NCI-H187 (cell line): ENCODE measurements at regions not wholly inside any gene's neighbourhood (a gene's known extent, or its start where the extent isn't known, plus 50 kb on each side); places are given as distances from the start of the nearest gene placed in this dataset.
"Not testable (repeated sequence)": the region's sequence is repeated elsewhere in the genome, so short reads cannot be mapped to it uniquely, and the experiment has no call there.

Experiments used
- DNase-seq, 2 experiments: peaks; one replicate each; lab custom pipeline; 2025; lab: John Stamatoyannopoulos, UW

GRCh38 chr17:43315858-43316521, 82.2 kb upstream of the RNU2-1 start:
- DNase-seq, result no peak

DNA sequence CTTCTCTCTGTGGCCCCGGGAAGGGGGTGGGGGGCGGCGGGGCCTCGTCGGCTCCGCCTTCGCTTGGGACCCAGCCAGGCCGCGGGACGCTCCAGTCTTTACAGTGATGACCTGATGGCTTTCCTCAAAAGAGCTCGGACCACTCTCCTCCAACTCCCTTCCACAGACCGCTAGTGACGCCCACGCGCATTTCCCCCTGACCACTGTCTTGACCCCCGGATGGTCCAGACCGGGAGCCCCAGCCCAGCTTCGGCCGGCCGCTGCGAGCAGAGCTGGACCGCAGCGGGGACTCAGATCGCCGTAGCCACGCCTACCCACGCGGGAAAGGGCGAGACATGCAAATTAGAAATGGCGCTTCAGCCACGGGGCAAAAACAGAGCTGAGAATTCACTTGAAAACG, 81.6 kb upstream of the RNU2-1 start:
- no peak for DNase-seq

DNA sequence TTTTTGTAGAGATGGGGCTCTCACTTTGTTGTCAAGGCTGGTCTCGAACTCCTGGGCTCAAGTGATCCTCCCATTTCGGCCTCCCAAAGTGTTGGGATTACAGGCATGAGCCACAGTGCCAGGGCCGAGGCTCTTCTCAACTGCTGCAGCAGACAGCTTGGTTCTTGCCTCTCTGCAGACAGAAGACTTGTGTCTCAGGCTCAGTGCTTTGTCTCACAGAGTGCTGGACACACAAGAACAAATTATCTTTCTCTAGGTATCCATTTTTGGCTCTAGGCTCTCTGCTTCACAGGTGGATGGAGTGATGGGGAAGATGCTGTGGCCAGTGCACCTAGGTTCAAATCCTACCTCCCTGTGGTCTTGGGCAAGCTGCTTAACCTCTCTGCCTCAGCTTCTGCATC, 80.8 kb upstream of the RNU2-1 start:
- DNase-seq, result no peak

DNA sequence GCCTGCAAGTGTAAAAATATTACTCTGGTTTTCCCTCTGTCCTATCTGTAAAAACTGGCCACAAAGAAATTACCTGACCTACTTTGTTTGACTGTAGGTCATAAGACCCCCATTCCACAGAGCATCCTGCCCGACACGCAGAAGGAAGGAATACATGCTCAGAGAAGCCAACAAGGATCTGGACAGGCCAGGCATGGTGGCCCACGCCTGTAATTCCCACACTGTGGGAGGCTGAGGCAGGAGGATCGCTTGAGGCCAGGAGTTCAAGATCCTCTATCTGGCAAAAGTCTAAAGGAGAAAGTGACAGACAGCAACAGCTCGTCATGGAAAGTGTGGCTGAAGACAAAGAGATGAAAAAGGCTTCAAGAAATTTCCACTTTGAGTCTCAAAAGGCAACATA, 78.2 kb upstream of the RNU2-1 start:
- DNase-seq, result no peak

DNA sequence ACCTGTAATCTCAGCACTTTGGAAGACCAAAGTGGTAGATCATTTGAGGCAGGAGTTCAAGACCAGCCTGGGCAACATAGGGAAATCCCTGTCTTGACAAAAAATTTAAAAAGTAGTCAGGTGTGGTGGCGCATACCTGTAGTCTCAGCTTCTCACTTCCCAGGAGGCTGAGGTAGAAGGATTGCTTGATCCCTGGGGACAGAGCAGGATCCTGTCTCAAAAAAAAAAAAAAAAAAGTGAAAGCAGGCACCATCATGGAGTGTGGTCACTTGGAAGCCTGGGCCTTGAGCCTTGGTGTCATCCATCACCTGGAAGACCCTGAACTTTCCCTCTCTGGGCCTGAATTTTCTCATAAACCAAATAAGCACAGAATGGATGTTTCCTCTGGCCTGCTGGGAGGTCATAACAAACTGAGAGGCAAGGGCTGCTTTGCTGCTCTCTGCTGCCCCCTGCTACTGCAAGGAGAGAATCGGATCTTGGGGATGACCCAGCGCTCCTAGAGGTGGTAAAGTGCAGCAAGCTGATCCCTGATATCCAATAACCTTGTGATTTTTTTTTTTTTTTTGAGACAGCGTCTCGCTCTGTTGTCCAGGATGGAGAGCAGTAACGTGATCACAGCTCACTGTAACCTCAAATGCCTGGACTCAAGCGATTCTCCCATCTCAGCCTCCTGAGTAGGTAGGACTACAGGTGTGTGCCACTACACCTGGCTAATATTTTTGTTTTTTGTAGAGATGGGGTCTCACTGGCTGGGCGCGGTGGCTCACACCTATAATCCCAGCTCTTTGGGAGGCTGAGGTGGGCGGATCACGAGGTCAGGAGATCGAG, 75.9 kb upstream of the RNU2-1 start:
- no peak for DNase-seq

DNA sequence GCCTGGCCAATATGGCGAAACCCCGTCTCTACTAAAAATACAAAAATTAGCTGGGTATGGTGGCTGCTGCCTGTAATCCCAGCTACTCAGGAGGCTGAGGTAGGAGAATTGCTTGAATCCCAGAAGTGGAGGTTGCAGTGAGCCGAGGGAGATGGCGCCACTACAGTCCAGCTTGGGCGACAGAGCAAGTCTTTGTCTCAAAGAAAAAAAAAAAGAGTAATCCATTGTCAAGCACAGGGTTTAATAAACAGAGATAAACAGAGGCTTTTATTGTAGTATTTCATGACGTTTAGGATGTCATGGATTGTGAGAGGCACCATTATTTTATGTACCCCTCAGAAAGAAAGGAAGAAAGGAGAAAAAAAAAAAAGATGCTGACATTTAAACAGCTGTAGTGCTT, 75.2 kb upstream of the RNU2-1 start:
- no peak for DNase-seq

- not testable (repeated sequence) for DNase-seq
These were observed 71.0 kb upstream of the RNU2-1 start for GRCh38 chr17:43304792-43305191.

GRCh38 chr17:43303049-43303448, 69.3 kb upstream of the RNU2-1 start:
- not testable (repeated sequence) for DNase-seq

GRCh38 chr17:43299300-43300076, 65.7 kb upstream of the RNU2-1 start:
- not testable (repeated sequence) for DNase-seq

- not testable (repeated sequence) for DNase-seq
These were observed 55.9 kb upstream of the RNU2-1 start for GRCh38 chr17:43289670-43290069.

DNA sequence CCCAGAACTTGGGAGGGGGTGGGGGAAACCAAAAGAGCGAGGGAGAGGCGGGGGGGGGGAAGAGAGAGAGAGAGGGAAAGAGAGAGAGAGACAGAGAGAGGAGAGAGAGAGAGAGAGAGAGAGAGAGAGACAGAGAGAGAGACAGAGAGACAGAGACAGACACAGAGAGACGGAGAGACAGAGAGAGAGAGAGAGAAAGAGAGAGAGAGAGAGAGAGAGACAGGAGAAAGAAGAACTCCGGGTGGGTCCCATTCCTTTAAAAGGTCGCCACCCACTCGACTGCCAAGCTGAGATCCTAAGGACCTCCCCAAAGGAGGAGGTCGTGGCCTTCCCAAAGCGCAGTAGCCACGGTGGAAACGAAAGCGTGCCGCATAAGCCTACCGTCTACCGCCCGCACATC, 49.8 kb upstream of the RNU2-1 start:
- DNase-seq, result not testable (repeated sequence)
